ENCODE measurements at regions not wholly inside any gene's neighbourhood (a gene's known extent, or its start where the extent isn't known, plus 50 kb on each side); places are given as distances from the start of the nearest gene placed in this dataset.

DNA sequence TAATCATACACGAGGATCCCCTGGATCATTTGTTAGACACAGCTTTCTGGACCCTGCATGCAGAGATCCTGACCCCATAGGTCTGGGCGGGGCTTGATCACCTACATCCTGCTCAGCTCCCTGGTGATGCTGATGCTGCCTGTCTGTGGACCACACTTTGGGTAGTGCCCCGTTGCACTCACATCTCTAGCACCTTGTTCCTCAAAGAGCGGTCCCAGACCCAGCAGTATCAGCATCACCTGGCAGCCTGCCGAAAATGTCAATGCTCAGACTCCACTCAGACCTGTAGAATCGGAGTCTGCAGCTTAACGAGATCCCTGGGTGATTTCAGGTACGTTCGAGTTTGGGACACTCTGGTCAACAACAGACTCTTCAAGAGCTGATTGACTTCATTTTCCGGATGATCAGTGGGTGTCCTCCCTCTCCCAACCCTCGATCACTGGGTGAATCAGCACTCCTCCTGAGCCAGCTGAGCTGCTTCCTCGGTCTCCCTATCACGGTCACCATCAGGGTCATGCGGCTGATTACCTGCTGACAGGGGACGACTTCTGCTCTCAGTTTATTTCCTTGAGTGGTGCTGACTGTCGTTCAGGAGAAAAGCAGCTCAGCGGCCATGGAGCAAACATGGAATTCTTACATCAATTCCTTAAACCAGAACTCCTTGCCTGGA is 150.6 kb upstream of the RAB12 start:
- Histone ChIP-seq H3K4me1 (no peaks in the 10 kb centered on the region), H3K9me3 (no peaks in the 10 kb centered on the region), H3K36me3 (no peaks in the 10 kb centered on the region), H3K27ac (no peak overlapping the region), H3K4me3 (no peak overlapping the region), H3K27me3 (ENCODE audit: low read depth) (no peaks in the 10 kb centered on the region)
- DNase-seq (no peak), ATAC-seq (no peak)
- TF ChIP-seq, protein P1, sequence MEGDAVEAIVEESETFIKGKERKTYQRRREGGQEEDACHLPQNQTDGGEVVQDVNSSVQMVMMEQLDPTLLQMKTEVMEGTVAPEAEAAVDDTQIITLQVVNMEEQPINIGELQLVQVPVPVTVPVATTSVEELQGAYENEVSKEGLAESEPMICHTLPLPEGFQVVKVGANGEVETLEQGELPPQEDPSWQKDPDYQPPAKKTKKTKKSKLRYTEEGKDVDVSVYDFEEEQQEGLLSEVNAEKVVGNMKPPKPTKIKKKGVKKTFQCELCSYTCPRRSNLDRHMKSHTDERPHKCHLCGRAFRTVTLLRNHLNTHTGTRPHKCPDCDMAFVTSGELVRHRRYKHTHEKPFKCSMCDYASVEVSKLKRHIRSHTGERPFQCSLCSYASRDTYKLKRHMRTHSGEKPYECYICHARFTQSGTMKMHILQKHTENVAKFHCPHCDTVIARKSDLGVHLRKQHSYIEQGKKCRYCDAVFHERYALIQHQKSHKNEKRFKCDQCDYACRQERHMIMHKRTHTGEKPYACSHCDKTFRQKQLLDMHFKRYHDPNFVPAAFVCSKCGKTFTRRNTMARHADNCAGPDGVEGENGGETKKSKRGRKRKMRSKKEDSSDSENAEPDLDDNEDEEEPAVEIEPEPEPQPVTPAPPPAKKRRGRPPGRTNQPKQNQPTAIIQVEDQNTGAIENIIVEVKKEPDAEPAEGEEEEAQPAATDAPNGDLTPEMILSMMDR (IDR thresholded peaks at IDR 0.05) = no peak
- intact Hi-C loops (cut with DNase I) = no loop called here

DNA sequence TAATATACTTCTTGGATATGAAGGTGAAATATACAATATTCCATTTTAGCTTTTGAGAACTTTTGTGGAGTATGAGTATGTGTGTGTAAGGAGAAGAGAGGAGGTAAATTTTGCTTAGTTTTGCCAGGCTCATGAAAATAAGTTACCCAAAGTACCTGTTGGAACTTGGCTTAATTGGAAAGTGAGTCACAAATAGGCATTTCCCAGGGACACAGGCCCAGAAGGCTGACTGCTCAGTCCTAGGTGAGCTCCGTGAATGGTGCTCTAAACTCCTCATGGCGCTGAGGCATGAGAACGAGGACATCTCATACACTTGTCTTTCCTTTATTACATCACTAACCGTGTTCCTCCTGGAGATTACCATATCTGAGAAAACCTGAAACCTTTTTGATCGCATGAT is 148.5 kb upstream of the RAB12 start:
- Histone ChIP-seq H3K36me3 (no peaks in the 10 kb centered on the region), H3K4me3 (no peak overlapping the region), H3K4me1 (no peaks in the 10 kb centered on the region), H3K27ac (no peak overlapping the region), H3K27me3 (ENCODE audit: low read depth) (no peaks in the 10 kb centered on the region), H3K9me3 (no peaks in the 10 kb centered on the region)
- no peak for DNase-seq
- TF ChIP-seq, protein P1 (IDR thresholded peaks at IDR 0.05) = no peak
- ATAC-seq = no peak
- intact Hi-C loops (cut with DNase I) = no loop called here

DNA sequence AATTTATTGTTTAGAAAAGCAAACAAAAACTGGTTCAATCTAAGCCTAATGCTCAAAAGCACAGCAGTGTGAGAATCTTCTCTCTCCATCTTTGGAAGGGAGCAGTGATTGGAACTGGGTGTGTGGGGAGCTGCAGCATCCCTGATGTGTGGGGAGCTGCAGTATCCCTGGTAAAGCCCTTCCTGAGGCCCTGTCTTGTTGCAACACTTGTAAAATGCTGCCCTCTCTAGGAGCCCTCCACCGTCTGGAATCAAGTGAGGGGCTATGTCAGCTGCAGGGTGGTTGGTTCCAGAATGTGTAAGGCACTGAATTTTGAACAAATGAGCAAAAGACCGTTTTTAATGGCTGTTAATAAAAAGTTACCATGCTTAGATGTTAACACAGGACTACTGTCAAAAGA is 147.7 kb upstream of the RAB12 start:
- no peaks in the 10 kb centered on the region for H3K4me1 ChIP-seq
- intact Hi-C loops (cut with DNase I) = no loop called here
- no peak for ATAC-seq
- H3K9me3 ChIP-seq = no peaks in the 10 kb centered on the region
- DNase-seq = no peak
- no peaks in the 10 kb centered on the region for H3K36me3 ChIP-seq
- no peak overlapping the region for H3K4me3 ChIP-seq
- no peaks in the 10 kb centered on the region for H3K27me3 ChIP-seq (ENCODE audit: low read depth)
- TF ChIP-seq, protein P1 (IDR thresholded peaks at IDR 0.05) = no peak
- H3K27ac ChIP-seq = no peak overlapping the region

DNA sequence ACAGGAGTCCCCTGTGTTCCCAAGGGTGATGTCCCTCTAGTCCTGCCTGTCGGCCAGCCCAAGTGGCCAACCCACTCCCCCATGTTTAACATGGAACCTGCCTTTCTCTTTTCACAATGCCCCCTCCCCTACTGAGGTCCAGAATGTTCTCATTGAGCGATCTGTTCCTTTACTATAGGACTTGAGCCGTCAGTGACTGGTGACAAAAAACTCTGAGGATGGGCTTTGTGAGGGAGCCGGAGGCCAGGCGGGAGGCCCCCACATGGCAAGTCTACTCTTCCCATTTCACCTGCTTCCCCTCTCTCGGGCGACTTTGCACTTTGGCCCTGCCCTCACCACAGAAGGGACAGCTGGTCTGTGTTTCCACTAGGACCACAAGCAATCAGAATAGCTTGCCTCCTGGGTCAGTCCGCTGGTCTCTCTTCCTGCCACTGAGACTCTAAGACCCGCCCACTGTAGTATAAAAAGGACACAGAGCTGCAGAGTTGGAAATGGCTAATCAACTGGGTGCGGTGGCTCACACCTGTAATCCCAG is 146.5 kb upstream of the RAB12 start:
- no peak overlapping the region for H3K4me3 ChIP-seq
- no peaks in the 10 kb centered on the region for H3K4me1 ChIP-seq
- no peaks in the 10 kb centered on the region for H3K27me3 ChIP-seq (ENCODE audit: low read depth)
- intact Hi-C loops (cut with DNase I) = no loop called here
- H3K36me3 ChIP-seq = no peaks in the 10 kb centered on the region
- H3K9me3 ChIP-seq = no peaks in the 10 kb centered on the region
- no peak overlapping the region for H3K27ac ChIP-seq
- TF ChIP-seq, protein P1 (IDR thresholded peaks at IDR 0.05) = no peak
- ATAC-seq (no peak), DNase-seq (no peak)

DNA sequence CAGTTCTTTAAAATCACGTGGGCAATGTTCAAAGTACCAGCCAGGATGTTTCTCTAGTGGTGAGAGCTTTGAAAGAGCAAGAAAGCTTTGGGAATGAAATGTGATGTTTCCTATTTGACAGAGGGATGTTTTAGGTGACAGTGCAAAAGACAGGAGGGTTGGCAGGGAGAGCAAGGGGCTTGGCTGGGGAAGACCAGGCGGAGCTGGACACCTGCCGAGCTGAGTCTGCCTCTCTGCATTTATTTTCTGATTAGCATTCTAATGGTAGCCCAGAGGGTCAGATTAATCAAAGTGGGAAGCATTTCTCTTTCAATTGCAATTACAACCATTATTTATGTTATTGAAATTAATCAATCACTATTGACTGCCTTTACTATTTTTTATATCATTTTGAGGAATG is 145.4 kb upstream of the RAB12 start:
- no peak for DNase-seq
- no peak for ATAC-seq
- no peak overlapping the region for H3K27ac ChIP-seq
- H3K27me3 ChIP-seq (ENCODE audit: low read depth) = no peaks in the 10 kb centered on the region
- H3K4me1 ChIP-seq = peaks cover 7% of the 10 kb centered on the region
- TF ChIP-seq, protein P1 (IDR thresholded peaks at IDR 0.05) = no peak
- no peak overlapping the region for H3K4me3 ChIP-seq
- H3K9me3 ChIP-seq = no peaks in the 10 kb centered on the region
- intact Hi-C loops (cut with DNase I) = no loop called here
- H3K36me3 ChIP-seq = no peaks in the 10 kb centered on the region

All from lower lobe of right lung (tissue), 2 donors.